ENCODE measurements at regions not wholly inside any gene's neighbourhood (a gene's known extent, or its start where the extent isn't known, plus 50 kb on each side); places are given as distances from the start of the nearest gene placed in this dataset.
A peak's percentile ranks its signal among the peaks of the same experiment; 100 is the strongest.

- no peak for TF ChIP-seq CTCF (conservative IDR thresholded peaks at IDR 0.05; ENCODE audit: control insufficient read depth, insufficient read depth, low read depth, low read length)
- H3K4me3 ChIP-seq (ENCODE audit: control insufficient read depth, low read depth, low read length): no peak overlapping the region
- no peak for DNase-seq (ENCODE audit: low read depth)
Measured at GRCh38 chr12:23063206-23063605, 438.2 kb downstream of the ETNK1 start.

GRCh38 chr12:23066095-23066494 lies 441.1 kb downstream of the ETNK1 start:
- no peak overlapping the region for H3K4me3 ChIP-seq (ENCODE audit: control insufficient read depth, low read depth, low read length)
- peak; percentile 70 for DNase-seq (ENCODE audit: low read depth)
- no peak for TF ChIP-seq CTCF (conservative IDR thresholded peaks at IDR 0.05; ENCODE audit: control insufficient read depth, insufficient read depth, low read depth, low read length)

- no peak overlapping the region for H3K4me3 ChIP-seq (ENCODE audit: control insufficient read depth, low read depth, low read length)
- no peak for TF ChIP-seq CTCF (conservative IDR thresholded peaks at IDR 0.05; ENCODE audit: control insufficient read depth, insufficient read depth, low read depth, low read length)
- peak; percentile 98 for DNase-seq (ENCODE audit: low read depth)
Measured at GRCh38 chr12:23083267-23083666, 458.3 kb downstream of the ETNK1 start.

- peak; percentile 99 for DNase-seq (ENCODE audit: low read depth)
- TF ChIP-seq CTCF (conservative IDR thresholded peaks at IDR 0.05; ENCODE audit: control insufficient read depth, insufficient read depth, low read depth, low read length): no peak
- no peak overlapping the region for H3K4me3 ChIP-seq (ENCODE audit: control insufficient read depth, low read depth, low read length)
Measured at GRCh38 chr12:23084236-23084995, 459.4 kb downstream of the ETNK1 start.

GRCh38 chr12:23088594-23088993 lies 463.6 kb downstream of the ETNK1 start:
- no peak overlapping the region for H3K4me3 ChIP-seq (ENCODE audit: control insufficient read depth, low read depth, low read length)
- no peak for TF ChIP-seq CTCF (conservative IDR thresholded peaks at IDR 0.05; ENCODE audit: control insufficient read depth, insufficient read depth, low read depth, low read length)
- no peak for DNase-seq (ENCODE audit: low read depth)

GRCh38 chr12:23093488-23093887 lies 468.5 kb downstream of the ETNK1 start:
- no peak for TF ChIP-seq CTCF (conservative IDR thresholded peaks at IDR 0.05; ENCODE audit: control insufficient read depth, insufficient read depth, low read depth, low read length)
- no peak for DNase-seq (ENCODE audit: low read depth)
- no peak overlapping the region for H3K4me3 ChIP-seq (ENCODE audit: control insufficient read depth, low read depth, low read length)

Measured in fibroblast of mammary gland (primary cell).